Fibroblast of lung (primary cell): ENCODE measurements at regions not wholly inside any gene's neighbourhood (a gene's known extent, or its start where the extent isn't known, plus 50 kb on each side); places are given as distances from the start of the nearest gene placed in this dataset.

Experiments
- CTCF ChIP-seq, 2 donors: IDR thresholded peaks in 1 of 2; conservative IDR thresholded peaks in 1 of 2; 1 replicate in 1 of 2; 2 replicates in 1 of 2; pipeline ENCODE4 v1.5.1; 2011 to 2012; ENCODE audit warnings: low read length in 2 of 2, control low read depth in 1 of 2, inconsistent platforms in 1 of 2, low read depth in 1 of 2, mild to moderate bottlenecking in 1 of 2
- EZH2 ChIP-seq: IDR thresholded peaks from 2 replicates; pipeline ENCODE4 v1.5.1; 2012; ENCODE audit warnings: low read length, control low read depth, mild to moderate bottlenecking; ENCODE audit errors: missing control alignments

DNA sequence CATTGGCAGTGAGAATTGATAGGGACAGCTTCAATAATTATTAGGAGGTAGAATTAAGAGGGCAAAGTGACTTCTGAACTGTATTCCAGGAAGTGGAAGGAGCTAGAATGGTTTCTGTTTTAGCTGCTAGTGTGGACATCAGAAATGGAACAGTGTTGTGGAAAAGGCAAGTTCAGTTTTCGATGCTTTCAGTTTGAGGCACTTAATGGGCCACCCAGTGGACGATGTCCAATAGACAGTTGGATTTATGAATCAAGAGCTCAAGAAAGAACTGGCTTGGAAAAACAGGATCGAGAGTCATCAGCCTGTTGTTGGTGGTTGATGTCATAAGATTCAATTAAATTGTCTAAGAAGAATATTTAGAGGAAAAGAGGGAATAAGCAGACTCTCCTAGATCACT, 136.3 kb downstream of the DYRK2 start:
- no peak for TF ChIP-seq CTCF (conservative IDR thresholded peaks at IDR 0.05 in 1 of 2, IDR thresholded peaks at IDR 0.05 in 1 of 2; ENCODE audit: low read depth in 1 of 2, low read length in 2 of 2)
- TF ChIP-seq EZH2 = no peak
